HG03108 (cell line): ENCODE measurements at regions not wholly inside any gene's neighbourhood (a gene's known extent, or its start where the extent isn't known, plus 50 kb on each side); places are given as distances from the start of the nearest gene placed in this dataset.
"Not testable (repeated sequence)": the region's sequence is repeated elsewhere in the genome, so short reads cannot be mapped to it uniquely, and the experiment has no call there.

Source experiments
- ATAC-seq: cut with Tn5 transposase; IDR thresholded peaks from one replicate; pipeline ENCODE4 v1.9.1; 2021; ENCODE audit warnings: moderate library complexity; ENCODE audit not compliant: unreplicated experiment

DNA sequence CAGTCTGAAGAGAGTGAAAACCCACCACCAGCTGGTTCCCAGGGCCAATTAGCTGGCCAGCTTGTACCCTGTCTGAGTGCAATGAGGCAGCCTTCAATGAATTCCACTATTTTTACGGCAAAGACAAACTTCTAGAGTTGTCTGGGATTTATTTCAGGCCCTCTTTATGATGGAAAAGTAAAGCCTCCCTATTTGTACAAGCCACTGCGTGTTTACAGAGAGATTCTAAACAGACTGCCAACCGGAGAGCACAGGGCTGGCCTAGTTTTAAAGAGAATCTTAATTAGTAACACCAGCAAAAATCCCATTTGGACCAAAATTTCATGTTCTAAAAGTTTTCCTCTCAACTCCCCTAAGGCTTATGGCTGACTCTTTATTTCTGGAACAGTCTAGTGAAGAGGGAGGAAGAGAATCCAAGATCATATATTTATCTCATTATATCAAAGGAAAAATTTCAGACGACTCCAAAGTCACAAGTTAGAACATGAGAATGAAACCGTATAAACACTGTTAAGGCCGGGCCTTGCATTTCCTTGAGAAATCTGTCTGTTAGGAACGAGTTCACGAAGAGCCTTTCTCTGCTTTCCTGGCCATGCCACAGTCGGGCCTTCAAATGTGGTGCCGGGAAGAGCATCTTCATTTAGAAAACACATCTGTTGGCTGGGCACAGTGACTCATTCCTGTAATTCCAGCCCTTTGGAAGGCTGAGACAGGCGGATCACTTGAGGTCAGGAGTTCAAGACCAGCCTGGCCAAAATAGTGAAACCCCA is 724.6 kb upstream of the NRP1 start:
- ATAC-seq, result no peak

DNA sequence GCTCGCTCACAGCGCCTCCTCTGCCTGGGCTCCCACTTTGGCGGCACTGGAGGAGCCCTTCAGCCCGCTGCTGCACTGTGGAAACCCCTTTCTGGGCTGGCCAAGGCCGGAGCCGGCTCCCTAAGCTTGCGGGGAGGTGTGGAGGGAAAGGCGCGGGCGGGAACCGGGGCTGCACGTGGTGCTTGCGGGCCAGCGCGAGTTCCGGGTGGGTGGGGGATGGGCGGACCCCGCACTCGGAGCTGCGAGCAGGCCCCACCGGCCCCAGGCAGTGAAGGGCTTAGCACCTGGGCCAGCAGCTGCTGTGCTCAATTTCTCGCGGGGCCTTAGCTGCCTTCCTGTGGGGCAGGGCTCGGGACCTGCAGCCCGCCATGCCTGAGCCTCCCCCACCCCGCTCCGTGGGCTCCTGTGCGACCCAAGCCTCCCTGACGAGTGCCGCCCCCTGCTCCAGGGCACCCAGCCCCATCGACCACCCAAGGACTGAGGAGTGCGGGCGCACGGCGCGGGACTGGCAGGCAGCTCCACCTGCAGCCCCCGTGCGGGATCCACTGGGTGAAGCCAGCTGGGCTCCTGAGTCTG is 721.0 kb upstream of the NRP1 start:
- not testable (repeated sequence) for ATAC-seq

DNA sequence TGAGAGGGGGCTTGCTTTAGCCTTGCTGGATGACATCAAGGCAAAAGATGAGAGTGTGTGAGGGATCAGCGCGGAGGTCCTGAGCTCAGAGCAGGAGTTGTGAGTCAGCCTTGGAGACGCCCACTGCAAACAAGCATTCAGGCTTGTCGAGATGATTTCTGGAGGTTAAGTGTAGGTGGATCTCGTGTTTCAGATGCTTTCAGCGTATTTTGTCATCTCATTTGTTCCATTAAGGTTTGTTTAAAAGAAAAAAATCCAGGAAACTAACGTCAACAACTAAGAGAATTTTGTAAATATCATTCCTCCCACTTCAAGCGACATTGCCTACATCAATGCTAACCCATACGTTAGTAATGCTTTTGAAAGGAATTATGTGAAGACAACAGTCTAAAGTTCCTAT is 715.4 kb upstream of the NRP1 start:
- ATAC-seq, result no peak

DNA sequence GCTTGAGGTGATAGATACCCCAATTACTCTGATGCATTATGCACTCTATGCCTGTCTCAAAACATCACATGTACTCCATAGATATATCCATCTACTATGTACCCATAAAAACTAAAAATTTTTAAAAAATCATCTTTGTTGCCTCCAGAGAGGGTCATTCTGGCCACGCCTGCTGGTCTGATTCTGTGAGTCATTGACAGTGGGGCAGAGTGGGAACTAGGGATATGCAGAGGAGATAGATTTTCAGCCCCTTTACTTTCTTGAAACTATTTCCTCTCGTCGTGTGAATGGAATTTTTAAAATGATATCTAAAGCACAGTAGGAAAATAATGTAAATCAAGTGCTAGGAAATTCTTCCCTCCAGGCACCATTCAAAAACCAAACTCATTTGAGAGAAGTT is 715.0 kb upstream of the NRP1 start:
- no peak for ATAC-seq

DNA sequence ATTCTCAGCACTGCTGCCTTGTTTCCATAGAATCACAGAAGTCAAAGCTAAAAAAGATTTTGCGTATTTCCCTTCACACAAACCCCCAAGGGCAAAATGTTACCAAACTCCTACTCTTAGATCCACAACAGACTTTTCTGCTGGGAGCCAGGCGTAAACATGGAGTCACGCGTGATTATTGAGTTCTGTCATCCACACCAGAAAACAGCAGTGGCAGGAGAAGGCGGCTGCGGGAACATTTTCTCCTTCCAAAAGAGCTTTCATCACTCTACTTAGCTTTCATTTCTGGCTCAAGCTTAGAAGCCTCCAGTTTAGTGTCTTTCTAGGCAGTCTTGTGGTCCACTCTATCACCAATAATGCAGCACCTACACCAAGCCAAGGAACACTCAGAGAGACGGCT is 712.9 kb upstream of the NRP1 start:
- no peak for ATAC-seq

DNA sequence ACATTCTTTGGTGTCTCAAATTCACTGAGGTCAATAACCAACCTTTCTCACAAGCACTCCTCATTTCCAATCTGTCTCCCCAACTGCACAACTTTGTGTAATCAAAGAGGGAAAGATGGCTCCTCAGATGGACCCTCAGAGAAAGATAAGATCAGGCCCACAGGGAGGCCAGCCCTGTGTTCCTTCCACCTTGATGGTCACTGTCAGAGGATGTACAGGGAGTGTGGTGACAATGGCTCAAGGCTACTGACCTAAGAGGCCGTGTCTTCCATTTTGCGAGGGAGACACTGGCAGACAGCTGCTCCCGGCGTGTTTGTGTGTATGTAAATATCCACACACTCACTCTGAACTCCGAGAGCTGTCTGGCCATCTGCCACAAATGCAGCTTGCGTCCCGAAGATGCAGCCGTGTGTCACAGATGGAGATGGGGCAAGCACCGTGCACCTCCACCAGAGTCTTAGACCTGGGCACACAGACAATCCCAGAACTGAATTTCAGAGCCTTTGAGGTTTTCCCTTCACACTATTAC is 712.1 kb upstream of the NRP1 start:
- ATAC-seq, result no peak

DNA sequence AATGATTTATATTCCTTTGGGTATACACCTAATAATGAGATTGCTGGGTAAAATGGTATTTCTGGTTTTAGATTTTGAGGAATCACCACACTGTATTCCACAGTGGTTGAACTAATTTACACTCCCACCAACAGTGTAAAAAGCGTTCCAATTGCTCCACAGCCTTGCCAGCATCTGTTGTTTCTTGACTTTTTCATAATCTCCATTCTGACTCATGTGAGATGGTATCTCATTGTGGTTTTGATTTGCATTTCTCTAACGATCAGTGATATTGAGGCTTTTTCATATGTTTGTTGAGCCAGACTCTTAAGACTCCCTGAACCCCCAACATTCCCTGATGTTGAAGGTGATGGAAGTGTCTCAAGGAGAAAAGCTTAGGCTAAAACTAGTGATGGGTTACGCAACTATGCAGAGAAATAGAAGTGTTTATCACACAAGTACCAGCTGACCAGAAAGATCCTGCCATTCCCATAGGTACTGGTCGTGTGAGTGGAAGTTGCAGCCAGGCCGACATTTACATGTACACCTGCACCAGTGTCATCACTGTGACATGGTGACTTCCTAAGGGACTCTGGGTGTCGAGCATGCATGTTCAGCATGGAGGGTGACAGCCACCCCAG is 711.2 kb upstream of the NRP1 start:
- no peak for ATAC-seq

DNA sequence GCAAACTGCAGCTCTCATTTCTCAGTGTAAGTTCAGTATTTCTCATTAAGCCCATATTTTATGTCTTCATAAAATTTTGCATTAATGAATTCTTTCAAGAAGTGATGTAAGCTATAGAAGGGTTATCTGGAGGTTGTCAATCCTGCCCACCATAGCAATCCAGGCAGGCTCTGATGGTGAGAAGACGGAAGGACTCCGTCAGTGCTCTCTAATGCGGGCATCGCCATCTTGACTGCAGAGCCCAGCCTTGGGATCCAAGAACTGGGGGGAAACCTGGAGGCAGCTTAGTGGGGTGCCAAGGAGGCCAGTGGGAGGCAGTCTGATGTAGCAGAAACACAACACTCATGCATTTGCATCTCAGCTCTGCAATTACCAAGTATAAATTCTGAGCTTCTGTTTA is 707.4 kb upstream of the NRP1 start:
- no peak for ATAC-seq

DNA sequence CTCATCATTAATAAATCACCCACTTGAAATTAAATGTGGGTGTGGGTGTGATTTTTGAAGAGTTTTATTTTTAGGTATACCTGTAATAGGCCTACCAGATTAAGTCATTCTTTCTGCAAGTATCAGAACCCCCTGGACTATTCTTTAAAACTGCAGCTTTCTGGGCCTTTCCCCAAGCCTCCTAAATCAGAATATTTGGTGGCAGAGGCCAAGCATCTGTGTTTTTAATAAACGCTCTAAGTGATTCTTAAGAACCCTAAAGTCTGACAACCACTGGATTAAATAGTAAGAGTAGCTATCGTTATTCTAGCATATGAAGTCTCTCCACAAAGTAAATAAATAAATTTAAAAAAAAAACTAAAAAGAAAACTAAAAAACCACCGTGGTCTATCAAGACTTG is 703.0 kb upstream of the NRP1 start:
- no peak for ATAC-seq

DNA sequence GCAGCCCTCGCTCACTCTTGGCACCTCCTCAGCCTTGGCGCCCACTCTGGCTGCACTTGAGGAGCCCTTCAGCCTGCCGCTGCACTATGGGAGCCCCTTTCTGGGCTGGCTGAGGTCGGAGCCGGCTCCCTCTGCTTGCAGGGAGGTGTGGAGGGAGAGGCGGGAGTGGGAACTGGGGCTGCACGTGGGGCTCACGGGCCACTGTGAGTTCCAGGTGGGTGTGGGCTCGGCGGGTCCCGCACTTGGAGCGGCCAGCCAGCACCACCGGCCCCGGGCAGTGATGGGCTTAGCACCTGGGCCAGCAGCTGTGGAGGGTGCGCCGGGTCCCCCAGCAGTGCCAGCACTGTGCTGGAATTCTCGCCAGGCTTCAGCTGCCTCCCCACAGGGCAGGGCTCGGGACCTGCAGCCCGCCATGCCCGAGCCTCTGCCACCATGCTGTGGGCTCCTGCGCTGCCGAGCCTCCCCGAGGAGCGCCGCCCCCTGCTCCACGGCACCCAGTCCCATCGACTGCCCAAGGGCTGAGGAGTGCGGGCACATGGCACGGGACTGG is 700.8 kb upstream of the NRP1 start:
- not testable (repeated sequence) for ATAC-seq

DNA sequence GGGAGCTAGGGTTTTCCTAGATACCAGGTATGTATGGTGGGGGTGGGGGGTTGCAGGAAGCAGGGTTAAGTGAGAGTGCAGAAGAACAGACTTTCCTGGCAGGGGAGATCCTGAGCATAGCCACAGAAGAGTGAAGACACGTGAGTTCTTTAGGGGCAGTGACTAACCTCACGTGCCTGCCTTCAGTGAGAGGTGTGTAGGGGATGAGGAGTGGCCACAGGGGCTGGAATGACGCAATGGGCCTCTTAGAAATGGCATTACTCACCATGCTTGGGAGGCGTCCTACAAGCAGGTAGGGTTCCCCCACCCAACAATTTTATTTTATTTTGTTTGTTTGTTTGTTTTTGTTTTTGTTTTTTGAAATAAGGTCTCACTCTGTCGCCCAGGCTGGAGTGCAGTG is 698.6 kb upstream of the NRP1 start:
- ATAC-seq, result no peak

DNA sequence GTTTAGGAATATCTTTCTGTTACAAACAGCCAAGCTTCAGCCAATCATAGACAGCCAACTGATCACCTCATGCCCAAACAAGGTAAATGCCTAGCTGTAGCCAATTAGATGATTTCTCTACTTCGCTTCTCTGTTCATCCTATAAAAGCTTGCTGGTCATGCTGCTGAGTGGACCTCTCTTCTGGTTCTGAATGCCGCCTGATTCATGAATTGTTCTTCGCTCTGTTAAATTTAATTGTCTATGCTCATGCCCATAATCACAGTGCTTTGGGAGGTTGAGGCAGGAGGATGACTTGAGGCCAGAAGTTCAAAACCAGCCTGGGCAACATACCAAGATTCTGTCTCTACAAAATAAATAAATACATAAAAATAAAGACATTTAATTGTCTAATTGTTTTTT is 698.1 kb upstream of the NRP1 start:
- no peak for ATAC-seq

DNA sequence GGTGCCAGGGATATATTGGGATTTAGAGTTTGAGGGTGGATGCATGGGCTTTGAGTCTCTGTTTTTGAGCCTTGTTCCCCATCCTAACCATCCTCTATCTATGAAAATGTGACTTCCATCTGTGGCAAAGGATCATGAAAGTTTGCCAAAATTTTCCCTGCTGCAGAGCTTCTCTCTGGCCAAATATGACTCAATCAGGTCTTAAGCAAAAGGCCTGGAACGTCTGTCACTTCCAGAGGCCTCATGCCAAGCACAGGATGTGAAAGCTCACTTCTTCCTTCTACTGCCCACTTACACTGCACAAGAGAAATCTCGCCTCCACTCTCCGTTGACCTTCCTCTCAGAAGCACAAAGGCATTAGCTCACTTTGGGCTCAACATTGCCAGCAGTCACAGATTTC is 696.9 kb upstream of the NRP1 start:
- ATAC-seq, result no peak

DNA sequence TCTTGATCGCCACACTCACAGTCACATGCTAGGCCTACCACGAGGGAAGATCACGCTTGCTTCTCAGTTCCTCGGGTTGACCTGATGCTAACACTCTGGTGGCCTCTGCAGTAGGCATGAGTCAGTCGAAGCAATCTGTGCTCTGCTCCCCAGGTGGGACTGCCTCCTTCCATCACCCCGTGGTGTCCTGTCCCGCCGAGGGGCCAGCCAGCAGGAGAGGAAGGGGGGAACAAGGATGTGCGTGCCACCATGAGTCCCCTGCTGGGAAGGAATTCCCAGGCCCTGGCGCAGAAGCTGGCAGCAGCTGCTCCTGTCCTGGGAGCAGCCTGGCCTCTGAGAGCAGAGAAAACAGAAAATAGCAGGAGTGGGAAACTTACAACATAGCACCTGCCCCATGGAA is 695.0 kb upstream of the NRP1 start:
- no peak for ATAC-seq

DNA sequence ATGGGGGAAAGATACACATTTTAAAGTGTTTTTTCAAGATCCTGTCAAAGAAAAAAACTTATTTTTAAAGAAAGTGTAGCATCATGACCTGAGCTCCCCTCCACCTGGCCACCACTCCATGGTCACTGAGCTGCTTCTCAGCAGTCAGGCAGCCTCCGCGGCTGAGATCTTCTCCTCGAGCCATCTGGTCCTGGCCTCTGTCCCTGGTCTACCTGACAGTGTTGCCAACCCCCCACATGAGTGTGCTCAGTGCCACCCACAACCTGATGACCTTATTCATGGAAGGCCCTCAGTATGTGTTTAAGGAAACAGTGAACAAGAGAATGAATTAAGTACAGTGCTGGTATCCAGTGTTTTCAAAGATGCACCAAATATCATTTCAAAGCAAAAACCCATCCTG is 694.5 kb upstream of the NRP1 start:
- ATAC-seq, result no peak

DNA sequence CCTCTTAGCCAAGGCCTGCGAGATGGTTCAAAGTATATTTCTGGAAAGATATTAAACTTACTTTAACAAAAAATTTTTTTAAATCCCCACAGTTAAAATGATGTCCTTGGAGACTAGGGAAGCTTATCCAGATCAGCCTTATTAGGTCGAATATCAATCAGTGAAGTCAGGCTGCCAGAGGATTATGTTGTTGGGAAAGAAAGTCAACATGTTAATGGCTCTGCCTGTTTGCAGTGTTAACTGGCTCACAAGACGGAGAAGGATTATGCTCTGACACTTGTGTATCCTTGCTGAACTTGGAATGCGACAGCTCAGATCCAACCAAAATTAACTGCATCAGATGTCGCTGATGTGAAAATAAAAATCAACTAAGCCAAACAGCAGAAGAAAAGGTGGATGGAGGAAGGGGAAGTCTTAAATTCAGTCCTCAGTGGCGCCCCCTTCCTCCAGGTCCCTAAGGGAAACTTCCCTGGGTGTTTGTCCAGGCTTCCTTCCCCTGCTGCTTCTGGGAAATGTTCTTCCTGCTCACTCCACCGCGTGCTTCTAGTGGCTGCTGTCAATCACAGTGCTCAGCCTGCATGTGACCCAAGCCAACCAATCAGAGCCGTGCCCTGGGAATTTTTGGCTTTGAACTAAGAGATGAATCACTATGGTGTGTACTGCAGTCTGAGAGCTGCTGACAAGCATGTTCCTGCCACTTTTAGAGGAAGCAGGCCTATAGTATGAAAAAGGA is 690.4 kb upstream of the NRP1 start:
- ATAC-seq, result no peak

DNA sequence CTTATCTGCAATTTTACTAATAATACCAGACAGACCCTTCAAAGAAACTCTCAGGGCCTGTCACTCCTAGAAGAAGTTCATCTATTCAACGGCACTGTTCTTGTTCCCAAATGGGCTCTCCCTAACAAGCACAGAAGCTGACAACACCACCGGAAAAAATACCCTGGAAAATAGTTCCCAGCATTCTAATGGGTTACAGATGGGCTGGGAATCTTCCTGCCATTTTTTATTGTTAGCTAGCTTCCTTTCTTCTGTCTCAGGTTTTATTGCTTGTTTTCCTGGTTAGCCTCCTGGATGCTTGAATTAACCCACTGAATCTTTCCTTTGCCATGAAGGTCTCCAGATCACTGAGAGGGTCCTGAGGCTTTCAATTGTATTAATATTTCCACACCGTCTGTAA is 689.8 kb upstream of the NRP1 start:
- ATAC-seq, result no peak

DNA sequence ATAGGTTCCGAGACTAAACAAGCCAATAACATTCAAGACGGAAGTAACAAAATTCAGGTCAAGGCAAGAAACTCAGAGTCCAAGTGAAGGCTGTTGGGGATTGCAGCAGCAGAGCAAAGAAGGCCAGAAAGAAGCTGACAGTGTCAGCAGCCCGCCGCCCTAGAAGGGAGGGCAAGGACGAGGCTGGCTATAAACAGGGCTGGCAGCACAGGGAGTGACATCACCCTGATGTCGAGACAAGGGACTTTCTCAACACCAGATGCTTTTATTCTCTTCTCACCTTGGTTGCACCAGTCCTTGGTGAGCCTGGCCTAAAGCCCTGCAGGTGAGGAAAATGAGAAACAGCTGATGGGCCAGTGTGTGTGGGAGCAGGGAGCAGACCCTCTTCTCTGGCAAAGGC is 687.7 kb upstream of the NRP1 start:
- no peak for ATAC-seq

DNA sequence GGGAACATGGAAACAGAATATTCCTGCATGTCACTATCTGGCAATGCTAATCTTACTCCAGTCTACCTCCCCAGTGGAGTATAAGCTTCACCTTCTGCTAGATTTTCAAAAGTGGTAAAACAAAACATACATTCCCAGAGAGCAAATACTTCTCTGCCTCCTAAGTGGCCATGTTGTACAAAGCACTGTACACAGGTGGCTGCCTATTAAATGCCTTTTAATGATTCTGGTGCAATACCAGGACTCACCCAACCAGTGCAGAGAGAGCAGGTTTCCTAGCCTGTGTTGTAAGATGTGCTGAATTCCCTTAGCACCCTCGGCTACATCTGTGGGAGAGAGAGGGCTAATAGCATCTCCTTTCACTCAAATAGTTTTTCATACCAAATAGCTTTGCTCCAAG is 684.3 kb upstream of the NRP1 start:
- ATAC-seq, result no peak

DNA sequence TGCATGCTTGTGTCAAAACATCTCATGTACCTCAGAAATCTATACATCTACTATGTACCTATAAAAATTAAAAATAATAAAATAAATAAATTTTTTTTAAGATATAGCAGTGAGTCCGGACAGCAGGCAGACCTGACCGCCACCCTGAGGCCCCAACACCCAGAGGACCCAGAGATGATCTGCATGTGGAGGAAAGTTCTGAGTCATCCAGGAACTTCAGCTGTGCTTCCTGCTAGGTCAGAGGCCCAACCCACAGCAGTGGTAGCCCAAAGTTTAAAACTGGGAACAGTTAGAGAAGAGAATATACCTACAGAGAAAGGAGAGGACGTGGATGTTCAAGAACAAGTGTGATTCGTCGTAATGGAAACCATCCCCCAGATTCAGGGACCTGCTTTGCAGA is 683.7 kb upstream of the NRP1 start:
- ATAC-seq, result no peak

DNA sequence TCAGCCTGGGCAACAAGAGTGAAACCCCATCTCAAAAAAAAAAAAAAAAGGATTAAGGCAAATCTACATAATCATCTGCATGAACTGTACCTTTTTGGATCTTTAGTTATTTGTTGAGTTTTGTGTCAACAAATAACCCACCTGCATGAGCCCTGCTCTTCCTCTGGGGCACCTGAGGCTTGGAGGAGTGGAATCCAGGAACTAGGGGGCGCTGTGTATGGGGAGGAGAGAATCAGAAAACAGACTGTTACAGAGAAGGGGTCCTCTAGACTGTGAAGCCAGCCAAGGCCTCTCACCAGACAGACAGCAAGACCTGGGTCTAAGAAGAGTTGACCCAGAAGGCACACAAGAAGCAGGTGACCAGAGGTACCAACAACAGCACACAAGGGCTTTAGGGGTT is 682.8 kb upstream of the NRP1 start:
- ATAC-seq, result no peak
